ENCODE measurements at regions not wholly inside any gene's neighbourhood (a gene's known extent, or its start where the extent isn't known, plus 50 kb on each side); places are given as distances from the start of the nearest gene placed in this dataset.

DNA sequence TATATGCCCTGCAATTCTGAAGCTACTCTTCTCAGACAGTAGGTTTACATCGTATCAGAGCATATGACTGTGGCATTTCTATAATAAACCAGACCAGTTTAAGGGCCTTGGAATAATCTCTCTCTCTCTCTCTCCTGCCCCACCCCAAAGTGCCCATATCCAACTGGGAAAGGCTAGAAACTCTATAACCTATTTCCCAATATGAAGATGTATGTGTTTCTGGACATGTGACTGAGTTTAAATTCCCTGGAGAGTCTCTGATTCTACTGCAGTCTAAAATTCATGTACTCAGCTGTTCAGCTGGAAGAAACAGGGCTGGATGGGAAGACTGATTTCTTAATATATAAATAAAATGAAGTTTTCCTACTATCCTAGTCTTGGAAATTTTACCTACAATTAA lies 91.9 kb upstream of the MBNL2 start:
- TF ChIP-seq, protein P1, sequence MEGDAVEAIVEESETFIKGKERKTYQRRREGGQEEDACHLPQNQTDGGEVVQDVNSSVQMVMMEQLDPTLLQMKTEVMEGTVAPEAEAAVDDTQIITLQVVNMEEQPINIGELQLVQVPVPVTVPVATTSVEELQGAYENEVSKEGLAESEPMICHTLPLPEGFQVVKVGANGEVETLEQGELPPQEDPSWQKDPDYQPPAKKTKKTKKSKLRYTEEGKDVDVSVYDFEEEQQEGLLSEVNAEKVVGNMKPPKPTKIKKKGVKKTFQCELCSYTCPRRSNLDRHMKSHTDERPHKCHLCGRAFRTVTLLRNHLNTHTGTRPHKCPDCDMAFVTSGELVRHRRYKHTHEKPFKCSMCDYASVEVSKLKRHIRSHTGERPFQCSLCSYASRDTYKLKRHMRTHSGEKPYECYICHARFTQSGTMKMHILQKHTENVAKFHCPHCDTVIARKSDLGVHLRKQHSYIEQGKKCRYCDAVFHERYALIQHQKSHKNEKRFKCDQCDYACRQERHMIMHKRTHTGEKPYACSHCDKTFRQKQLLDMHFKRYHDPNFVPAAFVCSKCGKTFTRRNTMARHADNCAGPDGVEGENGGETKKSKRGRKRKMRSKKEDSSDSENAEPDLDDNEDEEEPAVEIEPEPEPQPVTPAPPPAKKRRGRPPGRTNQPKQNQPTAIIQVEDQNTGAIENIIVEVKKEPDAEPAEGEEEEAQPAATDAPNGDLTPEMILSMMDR (IDR thresholded peaks at IDR 0.05 in 8 of 11, conservative IDR thresholded peaks at IDR 0.05 in 3 of 11), result no peak
- TF ChIP-seq POLR2A (IDR thresholded peaks at IDR 0.05) (no peak), POLR2AphosphoS5 (IDR thresholded peaks at IDR 0.05) (no peak)

Measured in spleen (tissue), 7 donors.